DOHH2 (cell line): ENCODE measurements at regions not wholly inside any gene's neighbourhood (a gene's known extent, or its start where the extent isn't known, plus 50 kb on each side); places are given as distances from the start of the nearest gene placed in this dataset.
"Not testable (repeated sequence)": the region's sequence is repeated elsewhere in the genome, so short reads cannot be mapped to it uniquely, and the experiment has no call there.

ENCODE experiments used
- CTCF ChIP-seq: fragments of 200-600 bp; sonication (generic); IDR thresholded peaks from one replicate; pipeline ENCODE4 v1.5.1; 2014; ENCODE audit warnings: antibody characterized with exemption, mild to moderate bottlenecking, low read depth, low read length; ENCODE audit not compliant: poor library complexity, severe bottlenecking
- EZH2phosphoT487 ChIP-seq: fragments of 200-600 bp; sonication (generic); IDR thresholded peaks from 2 replicates; pipeline ENCODE4 v1.6.1; 2017; ENCODE audit warnings: borderline replicate concordance, mild to moderate bottlenecking, antibody characterized with exemption, low read length, moderate library complexity, mixed read lengths

DNA sequence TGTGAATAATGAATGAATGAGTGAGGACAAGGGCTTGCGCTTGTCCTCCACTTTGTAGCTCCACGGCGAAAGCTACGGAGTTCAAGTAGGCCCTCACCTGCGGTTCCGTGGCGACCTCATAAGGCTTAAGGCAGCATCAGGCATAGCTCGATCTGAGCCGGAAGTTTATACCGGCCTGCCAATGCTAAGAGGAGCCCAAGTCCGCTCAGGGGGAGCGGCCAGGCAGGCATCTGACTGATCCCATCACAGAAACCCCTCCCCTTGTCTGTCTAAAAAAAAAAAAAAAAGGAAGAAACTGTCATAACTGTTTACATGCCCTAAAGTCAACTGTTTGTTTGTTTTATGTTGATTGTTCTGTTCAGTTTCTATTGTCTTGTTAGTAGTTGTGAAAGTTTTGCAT, 124.4 kb upstream of the KRTAP5-11 start:
- TF ChIP-seq CTCF, EZH2phosphoT487: not testable (repeated sequence)
